ENCODE measurements at regions not wholly inside any gene's neighbourhood (a gene's known extent, or its start where the extent isn't known, plus 50 kb on each side); places are given as distances from the start of the nearest gene placed in this dataset.
A peak's percentile ranks its signal among the peaks of the same experiment; 100 is the strongest.

GRCh38 chr13:111912991-111913760 is 153.8 kb upstream of the SOX1 start:
- H3K27ac ChIP-seq, result no peak overlapping the region
- no peak overlapping the region for H3K4me3 ChIP-seq
- peak in 1 of 2 experiments; percentile 48 for DNase-seq (ENCODE audit: low read depth in 1 of 2, low spot score in 2 of 2)
- no peaks in the 10 kb centered on the region for H3K4me1 ChIP-seq (replicated peaks)
- H3K36me3 ChIP-seq, result no peaks in the 10 kb centered on the region
- H3K9me3 ChIP-seq (replicated peaks), result peaks cover 17% of the 10 kb centered on the region; the same call in 1 of the 2 replicates
- peaks cover 81% of the 10 kb centered on the region for H3K27me3 ChIP-seq (replicated peaks)

GRCh38 chr13:111913761-111914140 is 153.2 kb upstream of the SOX1 start:
- no peak overlapping the region for H3K27ac ChIP-seq
- peaks cover 79% of the 10 kb centered on the region for H3K27me3 ChIP-seq (replicated peaks)
- H3K9me3 ChIP-seq (replicated peaks), result peaks cover 17% of the 10 kb centered on the region; the same call in 1 of the 2 replicates
- H3K36me3 ChIP-seq, result no peaks in the 10 kb centered on the region
- DNase-seq (ENCODE audit: low read depth in 1 of 2, low spot score in 2 of 2), result peak in 1 of 2 experiments; percentile 39
- no peak overlapping the region for H3K4me3 ChIP-seq
- H3K4me1 ChIP-seq (replicated peaks), result no peaks in the 10 kb centered on the region

GRCh38 chr13:111914241-111915103 is 152.5 kb upstream of the SOX1 start:
- peak in 1 of 2 experiments; percentile 41 for DNase-seq (ENCODE audit: low read depth in 1 of 2, low spot score in 2 of 2)
- peaks cover 76% of the 10 kb centered on the region for H3K27me3 ChIP-seq (replicated peaks)

GRCh38 chr13:111915104-111915551 is 151.8 kb upstream of the SOX1 start:
- no peaks in the 10 kb centered on the region for H3K4me1 ChIP-seq (replicated peaks)
- DNase-seq (ENCODE audit: low read depth in 1 of 2, low spot score in 2 of 2), result peak in 1 of 2 experiments; percentile 44
- peaks cover 80% of the 10 kb centered on the region for H3K27me3 ChIP-seq (replicated peaks)
- H3K4me3 ChIP-seq, result no peak overlapping the region
- peaks cover 17% of the 10 kb centered on the region; the same call in 1 of the 2 replicates for H3K9me3 ChIP-seq (replicated peaks)
- no peak overlapping the region for H3K27ac ChIP-seq
- no peaks in the 10 kb centered on the region for H3K36me3 ChIP-seq

More at GRCh38 chr13:111914241-111915103, 152.5 kb upstream of the SOX1 start:
- Histone ChIP-seq H3K9me3 (replicated peaks) (peaks cover 17% of the 10 kb centered on the region; the same call in 1 of the 2 replicates), H3K36me3 (no peaks in the 10 kb centered on the region), H3K4me3 (no peak overlapping the region), H3K27ac (no peak overlapping the region), H3K4me1 (replicated peaks) (no peaks in the 10 kb centered on the region)

- Histone ChIP-seq H3K9me3 (replicated peaks) (peaks cover 17% of the 10 kb centered on the region; the same call in 1 of the 2 replicates), H3K4me3 (no peak overlapping the region), H3K4me1 (replicated peaks) (no peaks in the 10 kb centered on the region), H3K36me3 (no peaks in the 10 kb centered on the region), H3K27me3 (replicated peaks) (peaks cover 90% of the 10 kb centered on the region), H3K27ac (no peak overlapping the region)
- DNase-seq (ENCODE audit: low read depth in 1 of 2, low spot score in 2 of 2), result peak in 1 of 2 experiments; percentile 28
These were observed 150.7 kb upstream of the SOX1 start for GRCh38 chr13:111916201-111916600.

- H3K36me3 ChIP-seq, result no peaks in the 10 kb centered on the region
- no peak for DNase-seq (ENCODE audit: low read depth in 1 of 2, low spot score in 2 of 2)
- peaks cover 11% of the 10 kb centered on the region; the same call in 1 of the 2 replicates for H3K9me3 ChIP-seq (replicated peaks)
- H3K27me3 ChIP-seq (replicated peaks), result peaks cover 90% of the 10 kb centered on the region
- no peak overlapping the region for H3K27ac ChIP-seq
- H3K4me1 ChIP-seq (replicated peaks), result no peaks in the 10 kb centered on the region
- H3K4me3 ChIP-seq, result no peak overlapping the region
These were observed 149.9 kb upstream of the SOX1 start for GRCh38 chr13:111917086-111917485.

- Histone ChIP-seq H3K4me1 (replicated peaks) (no peaks in the 10 kb centered on the region), H3K27me3 (replicated peaks) (peaks cover 90% of the 10 kb centered on the region), H3K9me3 (replicated peaks) (0 out of 2 replicates have a peak, but pooled peaks cover 7% of the 10 kb centered on the region), H3K27ac (no peak overlapping the region), H3K36me3 (no peaks in the 10 kb centered on the region), H3K4me3 (no peak overlapping the region)
- no peak for DNase-seq (ENCODE audit: low read depth in 1 of 2, low spot score in 2 of 2)
These were observed 149.0 kb upstream of the SOX1 start for GRCh38 chr13:111917901-111918300.

- Histone ChIP-seq H3K4me1 (replicated peaks) (no peaks in the 10 kb centered on the region), H3K9me3 (replicated peaks) (0 out of 2 replicates have a peak, but pooled peaks cover 4% of the 10 kb centered on the region), H3K27me3 (replicated peaks) (peaks cover 91% of the 10 kb centered on the region), H3K4me3 (no peak overlapping the region), H3K27ac (no peak overlapping the region), H3K36me3 (no peaks in the 10 kb centered on the region)
- DNase-seq (ENCODE audit: low read depth in 1 of 2, low spot score in 2 of 2), result no peak
These were observed 147.7 kb upstream of the SOX1 start for GRCh38 chr13:111919286-111919685.

- H3K27me3 ChIP-seq (replicated peaks), result peaks cover 91% of the 10 kb centered on the region
- no peak overlapping the region for H3K4me3 ChIP-seq
- H3K9me3 ChIP-seq (replicated peaks), result 0 out of 2 replicates have a peak, but pooled peaks cover 4% of the 10 kb centered on the region
- H3K4me1 ChIP-seq (replicated peaks), result no peaks in the 10 kb centered on the region
- no peaks in the 10 kb centered on the region for H3K36me3 ChIP-seq
- no peak overlapping the region for H3K27ac ChIP-seq
- DNase-seq (ENCODE audit: low read depth in 1 of 2, low spot score in 2 of 2), result no peak
These were observed 147.1 kb upstream of the SOX1 start for GRCh38 chr13:111919849-111920248.

GRCh38 chr13:111920306-111920931 is 146.5 kb upstream of the SOX1 start:
- peaks cover 91% of the 10 kb centered on the region for H3K27me3 ChIP-seq (replicated peaks)
- H3K36me3 ChIP-seq, result no peaks in the 10 kb centered on the region
- H3K4me1 ChIP-seq (replicated peaks), result no peaks in the 10 kb centered on the region
- H3K4me3 ChIP-seq, result no peak overlapping the region
- H3K27ac ChIP-seq, result no peak overlapping the region
- DNase-seq (ENCODE audit: low read depth in 1 of 2, low spot score in 2 of 2), result no peak
- 0 out of 2 replicates have a peak, but pooled peaks cover 4% of the 10 kb centered on the region for H3K9me3 ChIP-seq (replicated peaks)

- H3K36me3 ChIP-seq, result no peaks in the 10 kb centered on the region
- H3K27me3 ChIP-seq (replicated peaks), result peaks cover 91% of the 10 kb centered on the region
- H3K4me1 ChIP-seq (replicated peaks), result no peaks in the 10 kb centered on the region
- H3K9me3 ChIP-seq (replicated peaks), result no peaks in the 10 kb centered on the region; the same call in none of the 2 replicates
- no peak overlapping the region for H3K4me3 ChIP-seq
- H3K27ac ChIP-seq, result no peak overlapping the region
- DNase-seq (ENCODE audit: low read depth in 1 of 2, low spot score in 2 of 2), result no peak
These were observed 145.8 kb upstream of the SOX1 start for GRCh38 chr13:111920932-111921705.

GRCh38 chr13:111922086-111922485 is 144.9 kb upstream of the SOX1 start:
- Histone ChIP-seq H3K4me1 (replicated peaks) (no peaks in the 10 kb centered on the region), H3K4me3 (no peak overlapping the region), H3K36me3 (no peaks in the 10 kb centered on the region), H3K9me3 (replicated peaks) (no peaks in the 10 kb centered on the region; the same call in none of the 2 replicates), H3K27me3 (replicated peaks) (peaks cover 90% of the 10 kb centered on the region), H3K27ac (no peak overlapping the region)
- DNase-seq (ENCODE audit: low read depth in 1 of 2, low spot score in 2 of 2), result no peak

GRCh38 chr13:111923439-111923838 is 143.5 kb upstream of the SOX1 start:
- H3K27me3 ChIP-seq (replicated peaks), result peaks cover 87% of the 10 kb centered on the region
- H3K4me3 ChIP-seq, result no peak overlapping the region
- H3K36me3 ChIP-seq, result no peaks in the 10 kb centered on the region
- H3K9me3 ChIP-seq (replicated peaks), result no peaks in the 10 kb centered on the region; the same call in none of the 2 replicates
- H3K4me1 ChIP-seq (replicated peaks), result no peaks in the 10 kb centered on the region
- no peak for DNase-seq (ENCODE audit: low read depth in 1 of 2, low spot score in 2 of 2)
- no peak overlapping the region for H3K27ac ChIP-seq

Measured in SJSA1 (cell line).